ENCODE measurements at regions not wholly inside any gene's neighbourhood (a gene's known extent, or its start where the extent isn't known, plus 50 kb on each side); places are given as distances from the start of the nearest gene placed in this dataset.
A peak's percentile ranks its signal among the peaks of the same experiment; 100 is the strongest.

DNA sequence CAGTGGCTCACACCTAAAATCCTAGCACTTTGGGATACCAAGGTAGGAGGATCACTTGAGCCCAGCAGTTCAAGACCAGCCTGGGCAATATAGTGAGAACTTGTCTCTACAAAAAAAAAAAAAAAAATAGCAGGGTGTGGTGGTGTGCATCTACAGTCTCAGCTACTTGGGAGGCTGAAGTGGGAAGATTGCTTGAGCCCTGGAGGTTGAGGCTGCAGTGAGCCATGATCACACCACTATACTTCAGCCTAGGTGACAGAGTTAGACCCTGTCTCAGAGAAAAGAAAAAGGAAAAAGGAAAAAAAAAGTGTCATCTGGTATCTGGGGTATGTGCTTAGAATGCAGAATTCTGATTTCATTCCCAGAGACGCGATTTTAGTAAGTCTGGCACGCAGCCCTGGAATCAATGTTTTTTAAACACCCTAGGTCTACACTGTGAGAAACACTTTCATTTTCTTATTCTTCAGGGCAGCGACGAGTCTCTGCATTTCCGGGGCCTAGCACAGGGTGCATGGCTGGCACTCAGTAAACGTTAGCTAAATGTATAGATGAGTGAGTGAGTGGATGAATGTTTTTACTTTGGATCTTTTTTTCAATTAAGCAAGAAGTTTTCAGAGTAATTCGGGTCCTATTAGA, 243.8 kb upstream of the PWP1 start:
- DNase-seq = peak; percentile 15 to 74 (median 49)

DNA sequence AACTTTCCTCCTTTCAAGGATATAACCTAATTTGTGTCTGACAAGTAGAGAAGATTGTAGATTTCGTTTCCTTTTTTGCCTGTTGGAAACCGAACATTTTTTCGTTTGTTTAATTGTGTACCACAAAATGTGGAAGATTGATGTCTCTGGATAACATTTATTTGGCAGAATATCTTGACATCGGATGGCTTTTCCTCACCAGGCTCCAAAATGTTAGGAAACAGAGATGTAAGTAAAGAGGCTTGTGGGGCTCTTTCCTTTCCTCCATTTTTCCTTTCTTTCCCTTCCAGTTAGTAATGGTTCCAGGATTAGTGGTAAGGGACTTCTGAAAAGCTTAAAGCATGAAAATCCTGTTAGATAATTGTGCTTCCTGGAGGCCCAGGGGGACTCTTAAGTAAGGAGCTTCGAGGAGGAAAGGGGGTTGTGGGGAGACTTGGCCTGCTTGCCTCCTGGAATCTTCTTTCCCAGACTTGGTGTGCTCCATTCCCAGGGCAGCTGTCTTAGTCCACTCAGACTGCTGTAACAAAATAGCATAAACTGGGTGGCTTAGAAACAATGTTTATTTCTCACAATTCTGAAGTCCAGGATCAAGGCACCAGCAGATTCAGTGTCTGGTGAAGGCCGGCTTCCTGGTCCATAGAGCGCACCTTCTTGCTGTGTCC, 243.1 kb upstream of the PWP1 start:
- DNase-seq = peak; percentile 15 to 77 (median 55)

DNA sequence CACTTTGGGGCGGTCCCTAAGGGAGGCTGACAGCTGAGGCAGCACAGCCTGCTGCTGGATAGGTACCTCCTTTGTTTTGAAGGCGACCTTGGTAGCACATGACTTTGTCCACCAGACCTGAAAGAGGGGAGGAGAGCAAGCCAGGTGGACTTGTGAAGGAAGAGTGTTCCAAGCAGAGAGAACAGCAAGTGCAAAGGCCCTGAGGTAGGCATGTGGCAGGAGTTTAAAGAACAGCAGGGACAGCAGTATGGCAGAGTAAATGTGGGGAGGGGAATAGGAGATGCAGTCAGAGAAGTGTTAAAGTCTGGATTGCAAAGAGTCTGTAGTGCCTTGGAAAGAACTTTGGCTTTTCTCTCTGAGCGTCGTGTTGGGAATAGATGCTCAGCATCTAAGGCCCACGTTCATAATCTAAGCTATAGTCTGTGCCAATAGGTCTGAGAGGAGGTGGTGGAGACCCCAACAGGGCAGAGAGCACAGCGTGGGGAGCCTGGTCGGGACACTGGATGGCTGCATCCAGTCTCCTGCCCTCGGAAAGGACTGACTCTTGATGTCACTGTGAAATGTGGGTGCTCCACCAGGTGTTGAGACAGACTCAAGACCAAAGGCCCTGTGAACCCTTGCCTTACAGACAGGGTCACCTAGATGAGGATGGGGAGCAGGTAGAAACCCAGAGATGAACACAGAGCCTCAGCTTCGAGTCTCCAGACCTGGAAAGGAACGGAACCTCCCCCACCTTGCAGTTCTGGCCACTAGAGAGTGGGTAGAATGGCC, 242.1 kb upstream of the PWP1 start:
- no peak for DNase-seq

DNA sequence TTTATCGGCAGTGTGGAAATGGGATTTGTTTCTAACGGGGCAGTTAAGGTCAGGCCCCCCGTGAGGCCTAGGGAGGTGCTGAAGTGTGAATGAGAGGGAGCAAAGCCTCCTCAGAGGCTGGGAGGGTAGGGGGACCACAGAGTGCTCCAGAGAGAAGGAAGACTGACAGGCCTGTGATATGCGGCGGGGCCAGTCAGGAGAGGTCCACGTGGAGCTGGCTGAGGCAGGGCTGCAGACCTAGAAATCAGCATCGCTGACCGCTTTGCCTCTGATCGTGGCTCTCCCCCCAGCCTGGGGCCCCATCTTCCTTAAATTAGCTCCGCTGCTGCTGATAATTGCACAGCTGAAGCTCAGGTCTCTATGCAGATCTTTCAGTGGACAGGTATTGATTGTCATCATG, 240.8 kb upstream of the PWP1 start:
- no peak for DNase-seq

DNA sequence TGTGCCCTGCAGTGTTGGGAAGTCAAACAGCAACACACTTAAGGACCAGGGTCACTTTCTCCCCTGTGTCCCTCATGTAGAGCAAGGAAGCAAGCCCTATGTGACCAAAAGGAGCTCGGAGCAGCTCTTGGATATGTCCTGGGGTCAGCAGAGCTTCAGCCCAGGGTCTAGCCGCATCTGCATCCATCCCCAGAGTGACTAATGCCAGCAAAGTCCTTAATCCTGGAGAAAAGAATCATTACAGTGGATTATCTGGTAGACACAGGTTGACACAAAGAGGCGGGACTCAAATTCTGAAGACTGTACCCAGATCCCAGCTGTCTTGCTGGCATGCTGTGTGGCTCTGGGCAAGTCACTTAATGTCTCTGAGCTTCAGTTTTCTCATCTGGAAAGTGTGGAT, 239.1 kb upstream of the PWP1 start:
- DNase-seq = no peak

DNA sequence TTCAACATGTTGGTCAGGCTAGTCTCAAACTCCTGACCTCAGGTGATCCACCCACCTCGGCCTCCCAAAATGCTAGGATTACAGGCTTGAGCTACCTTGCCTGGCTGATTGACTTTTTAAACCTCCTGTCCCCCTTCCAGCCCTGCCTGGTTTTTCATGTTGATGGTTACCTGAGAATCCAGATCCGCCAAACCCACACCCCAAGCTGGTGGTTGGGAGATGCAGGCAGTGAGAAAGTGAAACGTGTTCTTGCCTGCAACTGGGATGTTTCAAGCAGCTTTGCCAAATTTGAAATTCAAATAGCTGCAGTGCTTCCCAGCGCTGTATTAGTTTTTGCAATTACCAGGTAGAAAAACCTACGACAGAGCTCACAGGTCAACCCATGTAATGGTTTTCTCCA, 238.3 kb upstream of the PWP1 start:
- no peak for DNase-seq

DNA sequence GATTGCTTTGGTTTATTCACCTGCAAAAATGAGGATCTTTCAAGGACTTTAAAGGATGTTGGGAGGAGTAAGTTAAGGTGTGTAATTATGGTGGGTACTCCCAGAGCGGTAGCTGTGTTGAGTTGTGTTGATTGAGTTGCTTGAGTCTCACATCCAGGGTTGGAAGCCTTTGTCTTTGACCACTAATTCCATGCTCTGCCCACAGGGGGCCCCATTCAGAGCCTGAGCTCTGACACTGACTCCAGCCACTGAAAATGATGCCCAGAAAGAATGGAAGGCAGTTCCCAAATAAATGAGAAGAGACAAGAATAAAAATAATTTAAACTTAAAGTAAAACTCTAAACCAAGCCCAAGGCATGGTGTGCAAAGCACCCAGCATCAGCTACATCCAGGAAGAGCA, 237.4 kb upstream of the PWP1 start:
- DNase-seq = no peak

DNA sequence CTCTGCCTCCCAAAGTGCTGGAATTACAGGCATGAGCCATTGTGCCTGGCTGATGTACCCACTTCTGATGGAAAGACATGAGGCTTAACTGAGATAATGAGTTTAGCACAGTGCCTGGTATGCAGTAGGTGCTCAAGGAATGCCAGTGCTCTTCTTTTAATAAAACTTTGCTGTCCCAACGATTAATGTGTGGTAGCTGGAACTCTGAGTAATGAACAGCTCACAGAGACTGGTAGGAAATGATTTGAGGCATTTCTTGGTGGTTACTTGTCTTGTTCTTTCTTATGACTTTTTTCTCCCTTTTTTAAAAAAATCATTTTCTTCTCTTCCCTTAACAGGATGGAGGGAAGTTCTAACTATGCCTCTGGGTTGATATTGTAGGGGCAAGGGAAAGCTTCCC, 235.7 kb upstream of the PWP1 start:
- DNase-seq = no peak

DNA sequence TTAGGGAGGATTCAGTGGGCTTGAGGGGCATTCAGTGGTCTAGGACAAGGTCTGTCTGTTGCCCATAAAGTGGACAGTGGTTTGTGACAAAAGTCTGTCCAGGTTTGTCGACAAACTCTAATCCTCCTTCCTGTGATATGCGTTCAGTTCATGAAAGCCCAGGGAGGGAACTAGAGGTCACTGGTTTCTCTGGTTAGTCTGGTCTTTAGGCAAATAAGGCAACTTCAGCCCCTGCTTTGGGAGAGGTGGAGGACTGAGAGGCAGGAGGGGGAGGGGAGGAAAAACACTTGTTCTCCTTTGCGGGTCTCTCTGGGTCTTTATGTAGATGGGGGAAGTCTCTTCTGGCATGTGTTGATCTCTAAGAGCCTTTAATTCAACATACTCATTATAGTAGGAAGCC, 235.1 kb upstream of the PWP1 start:
- no peak for DNase-seq

DNA sequence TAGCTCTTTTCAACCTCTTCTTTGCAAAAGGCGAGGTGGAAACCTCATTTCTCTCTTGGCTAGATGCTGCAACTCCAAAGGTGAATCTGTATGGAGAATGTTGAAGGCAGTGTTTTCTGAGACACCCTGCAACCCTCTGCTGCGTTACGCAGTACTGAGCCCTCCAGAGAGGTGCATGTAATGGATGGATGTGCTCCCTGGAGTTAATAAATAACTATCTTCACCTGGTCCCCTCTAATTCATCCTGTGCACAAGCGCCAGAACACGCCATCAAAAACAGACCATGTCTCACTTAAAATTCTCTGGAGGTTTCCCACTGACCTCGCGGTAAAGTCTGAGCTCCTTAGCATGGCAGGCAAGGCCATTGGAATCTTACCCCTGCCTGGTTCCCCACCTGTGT, 234.4 kb upstream of the PWP1 start:
- no peak for DNase-seq

DNA sequence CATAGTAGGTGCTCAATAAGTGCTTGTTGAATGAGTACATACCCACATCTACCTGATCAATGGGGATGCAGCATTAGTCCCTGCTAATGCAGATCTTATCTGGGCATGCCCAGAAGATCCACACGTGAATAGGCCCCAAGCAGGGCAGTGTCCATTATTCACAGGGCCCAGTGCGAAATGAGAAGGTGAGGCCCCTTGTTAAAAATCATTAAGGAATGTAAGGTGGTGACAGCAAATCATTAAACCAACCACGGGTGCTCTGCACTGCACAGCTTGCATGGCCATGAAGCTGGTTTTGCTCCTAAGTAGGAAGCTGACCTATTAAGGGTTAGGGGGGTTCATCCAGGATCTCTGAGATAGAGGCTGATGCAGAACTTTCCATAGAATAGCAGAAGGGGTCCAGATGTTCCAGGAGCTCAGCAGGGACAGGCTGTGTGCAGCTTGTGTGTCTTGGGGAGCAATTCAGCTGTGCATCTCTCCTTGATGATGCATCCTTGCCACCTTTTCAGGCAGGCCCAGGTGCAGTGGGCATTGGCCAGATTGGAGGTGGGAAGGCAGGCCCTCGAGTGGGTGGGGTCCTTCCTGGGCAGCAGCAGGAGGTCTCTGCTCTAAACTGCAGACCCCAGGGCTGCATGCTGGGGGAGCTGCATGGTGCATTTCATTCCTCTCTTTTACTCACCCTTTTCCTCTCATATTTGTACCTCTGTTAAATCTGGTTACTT, 231.3 kb upstream of the PWP1 start:
- DNase-seq = no peak

DNA sequence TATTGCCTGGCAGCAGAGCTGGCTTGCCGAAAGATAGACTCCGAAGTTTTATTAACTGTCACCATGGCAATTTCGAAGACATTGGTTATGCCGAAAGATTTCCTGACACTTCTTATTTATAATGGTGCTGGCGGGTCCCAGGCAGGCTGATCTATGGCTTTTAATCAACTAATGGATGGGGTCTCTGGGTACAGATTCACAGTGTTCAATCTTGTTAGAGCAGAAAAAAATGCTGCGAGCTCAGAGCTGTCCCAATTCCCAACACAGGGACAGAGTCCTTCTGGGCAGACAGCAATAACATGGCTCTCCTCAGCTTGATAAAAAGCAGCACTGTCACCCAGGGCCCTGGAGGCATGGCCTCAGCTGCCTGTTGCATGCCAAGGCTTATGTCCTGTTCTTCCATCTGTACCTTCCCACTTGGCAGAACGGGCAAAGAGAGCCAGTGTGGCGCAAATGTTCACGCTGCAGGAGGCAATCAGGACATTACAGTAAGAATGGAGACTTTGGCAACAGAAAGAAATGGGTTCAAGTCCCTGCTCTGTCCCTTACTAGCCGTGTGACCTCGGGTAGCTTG, 228.2 kb upstream of the PWP1 start:
- no peak for DNase-seq

DNA sequence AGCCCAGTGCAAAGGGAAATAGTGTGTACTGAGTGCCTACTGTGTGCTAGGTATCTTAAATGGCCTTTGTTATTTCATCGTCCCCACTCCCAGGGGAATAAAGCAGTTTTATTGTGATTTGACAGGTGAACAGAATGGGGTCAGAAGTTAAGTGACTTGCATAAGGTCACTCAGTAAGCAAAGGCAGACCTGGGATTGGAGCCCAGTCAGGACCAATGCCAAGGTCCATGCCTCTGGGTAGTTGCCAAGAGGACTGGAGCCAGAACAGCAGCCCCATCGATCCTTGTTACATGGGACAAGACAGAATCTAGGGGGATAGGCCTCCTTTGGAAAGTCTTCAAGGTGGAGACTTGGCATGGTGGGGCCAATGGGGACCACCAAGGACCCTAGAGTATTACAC, 227.4 kb upstream of the PWP1 start:
- DNase-seq = no peak

DNA sequence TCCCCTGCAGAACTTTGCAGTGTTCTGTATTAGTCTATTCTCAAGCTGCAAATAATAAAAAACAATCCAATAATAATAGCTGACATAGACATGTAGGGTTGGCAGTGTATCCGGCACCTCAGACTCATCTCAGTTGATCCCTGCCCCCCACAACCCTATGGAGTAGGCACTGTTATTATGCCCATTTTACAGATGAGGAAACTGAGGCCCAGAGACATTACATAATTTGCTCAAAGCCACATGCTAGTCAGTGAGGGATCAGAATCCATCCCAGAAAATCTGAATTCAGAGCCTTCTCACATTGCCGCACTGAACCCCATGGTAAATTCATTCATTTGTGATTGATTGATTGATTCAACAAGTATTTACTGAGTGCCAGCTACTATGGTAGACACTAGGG, 226.6 kb upstream of the PWP1 start:
- DNase-seq = no peak

DNA sequence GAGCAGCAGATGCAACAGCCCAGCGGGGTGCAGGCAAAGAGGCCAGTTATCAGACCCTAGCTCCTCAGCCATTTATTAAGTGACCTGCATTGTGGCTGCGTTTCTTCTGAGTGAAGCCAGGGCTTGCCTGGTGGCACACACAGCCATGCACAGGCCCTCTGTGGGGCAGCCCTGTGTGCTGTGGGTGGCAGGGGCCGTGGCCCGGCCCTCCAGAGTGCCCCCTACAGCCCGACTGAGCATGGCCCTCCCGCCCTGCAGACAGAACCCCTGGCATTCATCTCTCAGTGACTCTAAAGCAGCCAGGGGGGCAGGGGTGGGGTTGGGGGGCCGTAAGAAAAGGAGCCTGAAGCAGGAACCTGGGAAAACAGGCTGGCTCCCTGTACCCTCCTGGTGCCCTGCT, 226.0 kb upstream of the PWP1 start:
- no peak for DNase-seq

DNA sequence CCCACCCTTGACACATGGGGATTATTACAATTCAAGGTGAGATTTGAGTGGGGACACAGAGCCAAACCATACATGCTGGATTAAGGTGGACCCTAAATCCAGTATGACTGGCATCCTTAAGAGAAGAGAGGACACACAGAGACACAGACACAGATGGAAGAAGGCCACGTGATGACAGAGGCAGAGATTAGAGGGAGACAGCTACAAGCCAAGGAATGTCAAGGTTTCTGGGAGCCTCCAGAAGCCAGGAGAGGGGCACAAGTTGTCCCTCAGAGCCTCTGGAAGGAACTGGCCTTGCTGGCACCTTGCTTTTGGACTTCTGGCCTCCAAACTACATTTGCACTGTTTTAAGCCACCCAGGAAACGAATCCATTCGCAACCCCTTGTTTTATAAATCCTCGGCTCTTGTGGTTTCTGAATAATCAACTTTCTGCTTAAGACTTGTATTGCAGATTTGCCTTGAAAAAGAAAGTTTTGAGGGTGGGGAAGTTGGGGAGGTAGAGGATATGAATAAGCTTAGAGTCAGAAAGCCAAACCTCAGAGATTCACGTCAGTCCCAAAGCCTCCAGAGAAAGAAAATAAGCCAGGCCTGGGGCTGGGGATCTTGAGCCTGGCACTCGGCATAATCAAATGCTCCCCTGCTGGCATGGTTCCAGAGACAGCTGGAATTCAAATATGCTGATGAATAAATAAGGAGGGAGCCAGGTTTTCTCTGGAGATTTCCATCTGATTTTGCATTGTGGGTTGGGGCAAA, 224.2 kb upstream of the PWP1 start:
- DNase-seq = peak in 1 of 3 donors; percentile 68

DNA sequence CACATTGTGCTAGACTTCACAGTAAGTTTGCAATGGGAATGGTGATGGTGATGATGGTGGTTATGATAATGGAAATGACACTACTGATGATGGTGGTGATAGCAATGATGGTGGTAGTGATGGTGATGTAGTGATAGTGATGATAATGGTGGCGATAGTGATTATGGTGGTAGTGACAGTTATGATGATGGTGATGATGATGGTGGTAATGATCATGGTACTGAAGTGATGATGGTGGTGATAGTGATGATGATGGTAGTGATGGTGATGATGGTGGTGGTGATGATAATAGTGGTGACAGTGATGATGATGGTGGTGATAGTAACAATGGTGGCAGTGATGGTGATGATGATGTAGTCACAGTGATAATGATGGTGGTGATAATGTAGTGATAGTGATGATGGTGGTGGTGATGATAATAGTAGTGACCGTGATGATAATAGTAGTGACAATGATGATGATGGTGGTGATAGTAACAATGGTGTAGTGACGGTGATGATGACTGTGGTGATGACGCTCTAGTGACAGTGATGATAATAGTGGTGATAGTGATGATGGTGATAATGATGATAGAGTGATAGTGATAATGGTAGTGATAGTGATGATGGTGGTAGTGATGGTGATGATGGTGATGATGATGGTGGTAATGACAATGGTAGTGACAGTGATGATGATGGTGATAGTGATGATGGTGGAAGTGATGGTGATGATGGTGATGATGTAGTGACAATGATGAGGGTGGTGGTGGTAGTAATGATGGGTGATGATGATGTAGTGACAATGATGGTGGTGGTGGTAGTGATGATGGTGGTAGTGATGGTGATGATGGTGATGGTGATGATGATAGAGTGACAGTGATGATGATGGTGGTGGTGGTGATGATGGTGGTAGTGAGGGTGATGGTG, 222.9 kb upstream of the PWP1 start:
- no peak for DNase-seq

DNA sequence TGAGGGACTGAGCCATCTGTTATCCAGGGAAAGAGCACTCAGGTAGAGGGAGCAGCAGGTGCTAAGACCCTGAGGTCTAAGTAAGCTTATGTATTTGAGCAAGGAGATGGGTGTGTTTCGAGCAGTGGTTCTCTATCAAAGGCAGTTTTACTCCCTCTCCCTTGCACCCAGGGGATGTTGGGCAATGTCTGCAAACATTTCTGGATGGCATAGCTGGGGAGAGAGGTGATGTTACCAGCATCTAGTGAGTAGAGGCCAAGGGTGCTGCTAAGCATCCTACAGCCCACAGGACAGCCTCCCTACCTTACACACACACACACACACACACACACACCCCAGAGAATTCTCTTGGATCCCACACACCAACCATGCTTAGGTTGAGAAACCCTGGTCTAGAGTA, 221.0 kb upstream of the PWP1 start:
- no peak for DNase-seq

DNA sequence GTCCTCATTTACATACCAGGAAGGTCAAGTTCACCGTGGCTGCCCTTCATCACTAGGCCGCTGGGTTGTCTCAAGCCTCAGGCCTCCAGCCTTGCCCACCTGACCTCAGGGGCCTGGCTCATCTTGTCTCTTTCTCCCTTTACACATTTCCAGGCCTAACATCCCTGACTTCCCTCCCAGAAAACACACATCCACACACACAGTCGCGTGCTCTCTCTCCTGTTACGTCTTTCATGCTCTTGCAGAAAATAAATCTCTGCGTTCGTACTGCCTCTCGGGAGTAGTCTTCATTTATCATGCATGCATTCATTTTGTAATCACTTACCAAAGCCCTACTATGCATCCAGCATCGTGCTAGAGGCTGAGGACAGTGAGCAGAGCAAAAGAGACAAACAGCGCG, 220.0 kb upstream of the PWP1 start:
- DNase-seq = no peak

DNA sequence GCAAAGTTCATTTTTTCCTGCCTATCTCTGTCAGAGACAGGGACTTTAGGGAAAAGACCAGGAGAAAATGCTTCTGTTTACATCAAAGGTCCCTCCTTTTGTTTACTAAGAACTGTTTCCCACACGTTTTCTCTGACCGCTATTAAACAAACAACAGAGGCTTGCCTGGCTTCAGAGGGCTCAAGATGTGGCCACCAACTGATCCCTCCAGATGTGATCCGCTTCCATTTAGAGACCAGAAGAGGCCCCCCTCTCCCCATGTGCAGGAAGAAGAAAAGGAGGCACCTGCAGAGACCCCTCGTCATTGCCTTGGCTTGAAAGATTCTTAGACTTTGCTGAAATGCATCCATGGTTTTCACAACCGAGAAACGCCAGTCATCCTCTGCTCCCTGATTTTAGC, 217.9 kb upstream of the PWP1 start:
- DNase-seq = no peak

Data from muscle of back (tissue), 3 donors.